ENCODE measurements at regions not wholly inside any gene's neighbourhood (a gene's known extent, or its start where the extent isn't known, plus 50 kb on each side); places are given as distances from the start of the nearest gene placed in this dataset.
A peak's percentile ranks its signal among the peaks of the same experiment; 100 is the strongest.

GRCh38 chr22:48369789-48370507 lies 1457.7 kb downstream of the BRD1 start:
- peak; percentile 45 for DNase-seq (ENCODE audit: low spot score)

- no peak for DNase-seq (ENCODE audit: low spot score)
Observed at GRCh38 chr22:48368975-48369525, 1458.6 kb downstream of the BRD1 start.

GRCh38 chr22:48367731-48368130 lies 1459.9 kb downstream of the BRD1 start:
- no peak for DNase-seq (ENCODE audit: low spot score)

- no peak for DNase-seq (ENCODE audit: low spot score)
Observed at GRCh38 chr22:48366591-48366990, 1461.1 kb downstream of the BRD1 start.

GRCh38 chr22:48366056-48366455 lies 1461.6 kb downstream of the BRD1 start:
- DNase-seq (ENCODE audit: low spot score) = no peak

- DNase-seq (ENCODE audit: low spot score) = no peak
Observed at GRCh38 chr22:48365386-48365785, 1462.3 kb downstream of the BRD1 start.

- DNase-seq (ENCODE audit: low spot score) = no peak
Observed at GRCh38 chr22:48362721-48363404, 1464.8 kb downstream of the BRD1 start.

GRCh38 chr22:48361099-48361639 lies 1466.5 kb downstream of the BRD1 start:
- DNase-seq (ENCODE audit: low spot score) = no peak

GRCh38 chr22:48359613-48359965 lies 1468.1 kb downstream of the BRD1 start:
- DNase-seq (ENCODE audit: low spot score) = no peak

- DNase-seq (ENCODE audit: low spot score) = no peak
Observed at GRCh38 chr22:48358886-48359612, 1468.6 kb downstream of the BRD1 start.

- DNase-seq (ENCODE audit: low spot score) = no peak
Observed at GRCh38 chr22:48357961-48358360, 1469.7 kb downstream of the BRD1 start.

- no peak for DNase-seq (ENCODE audit: low spot score)
Observed at GRCh38 chr22:48357196-48357595, 1470.5 kb downstream of the BRD1 start.

GRCh38 chr22:48356731-48357130 lies 1470.9 kb downstream of the BRD1 start:
- DNase-seq (ENCODE audit: low spot score) = no peak

- no peak for DNase-seq (ENCODE audit: low spot score)
Observed at GRCh38 chr22:48354096-48354495, 1473.6 kb downstream of the BRD1 start.

- DNase-seq (ENCODE audit: low spot score) = no peak
Observed at GRCh38 chr22:48353116-48353947, 1474.3 kb downstream of the BRD1 start.

- DNase-seq (ENCODE audit: low spot score) = no peak
Observed at GRCh38 chr22:48352086-48352911, 1475.4 kb downstream of the BRD1 start.

GRCh38 chr22:48351376-48352085 lies 1476.1 kb downstream of the BRD1 start:
- no peak for DNase-seq (ENCODE audit: low spot score)

- DNase-seq (ENCODE audit: low spot score) = no peak
Observed at GRCh38 chr22:48350456-48350855, 1477.2 kb downstream of the BRD1 start.

GRCh38 chr22:48348855-48349254 lies 1478.8 kb downstream of the BRD1 start:
- no peak for DNase-seq (ENCODE audit: low spot score)

GRCh38 chr22:48347311-48347710 lies 1480.4 kb downstream of the BRD1 start:
- DNase-seq (ENCODE audit: low spot score) = no peak
